GM13977 (cell line): ENCODE measurements at regions not wholly inside any gene's neighbourhood (a gene's known extent, or its start where the extent isn't known, plus 50 kb on each side); places are given as distances from the start of the nearest gene placed in this dataset.

ENCODE experiments used
- DNase-seq: peaks from one replicate; pipeline ENCODE4 v3.0.0; 2012; ENCODE audit warnings: low spot score
- CTCF ChIP-seq: IDR thresholded peaks from 2 replicates; pipeline ENCODE4 v1.5.1; 2012; ENCODE audit warnings: mild to moderate bottlenecking, control low read depth; ENCODE audit not compliant: insufficient read depth; ENCODE audit errors: extremely low read depth, missing control alignments
- in situ Hi-C: fragments of 300-500 bp; cut with MboI; formaldehyde crosslinking; loops from one replicate; pipeline ENCODE4 v1.12.0; 2022; ENCODE audit warnings: low sequenced_read_pairs, low pct_unique_long_range_greater_than_20kb, mixed read lengths, inconsistent platforms; ENCODE audit not compliant: unreplicated experiment

- in situ Hi-C loops = no loop called here
Measured at GRCh38 chr2:236887953-236888793, 197.5 kb upstream of the COPS8 start.

GRCh38 chr2:236888794-236889780 is 196.6 kb upstream of the COPS8 start:
- no peak for DNase-seq
- in situ Hi-C loops = no loop called here
- no peak for TF ChIP-seq CTCF

More at GRCh38 chr2:236887953-236888793, 197.5 kb upstream of the COPS8 start:
- DNase-seq = no peak
- TF ChIP-seq CTCF = no peak

GRCh38 chr2:236889791-236890704 is 195.6 kb upstream of the COPS8 start:
- no peak for DNase-seq
- no peak for TF ChIP-seq CTCF
- in situ Hi-C loops = no loop called here

- TF ChIP-seq CTCF = no peak
- DNase-seq = no peak
- in situ Hi-C loops = no loop called here
Measured at GRCh38 chr2:236892721-236893120, 193.0 kb upstream of the COPS8 start.

GRCh38 chr2:236894791-236895190 is 190.9 kb upstream of the COPS8 start:
- DNase-seq = no peak
- in situ Hi-C loops = no loop called here
- TF ChIP-seq CTCF = no peak

GRCh38 chr2:236895497-236895896 is 190.2 kb upstream of the COPS8 start:
- TF ChIP-seq CTCF = no peak
- in situ Hi-C loops = no loop called here
- DNase-seq = no peak
